ENCODE measurements at regions not wholly inside any gene's neighbourhood (a gene's known extent, or its start where the extent isn't known, plus 50 kb on each side); places are given as distances from the start of the nearest gene placed in this dataset.

GRCh38 chr4:157977086-157977485 is 195.7 kb downstream of the GASK1B start:
- TF ChIP-seq CTCF (IDR thresholded peaks at IDR 0.05; ENCODE audit: low read depth, low read length) (no peak), EZH2phosphoT487 (IDR thresholded peaks at IDR 0.05; ENCODE audit: low read depth) (no peak)
- H3K27me3 ChIP-seq (ENCODE audit: low read depth, low read length), result no peaks in the 10 kb centered on the region
- no peak overlapping the region for H3K27ac ChIP-seq (ENCODE audit: low read length)
- no peaks in the 10 kb centered on the region for H3K36me3 ChIP-seq (replicated peaks; ENCODE audit: low read depth, low read length)
- H4K20me1 ChIP-seq (ENCODE audit: insufficient read depth, low read length), result no peaks in the 10 kb centered on the region
- no peak overlapping the region for H3K4me2 ChIP-seq (ENCODE audit: low read length)
- no peak overlapping the region for H2AFZ ChIP-seq (ENCODE audit: low read depth, low read length)
- H3K9ac ChIP-seq (ENCODE audit: low read length), result no peak overlapping the region
- no peaks in the 10 kb centered on the region for H3K79me2 ChIP-seq (ENCODE audit: low read length)
- H3K4me3 ChIP-seq (ENCODE audit: low read length), result no peak overlapping the region
- H3K9me3 ChIP-seq (ENCODE audit: insufficient read depth, low read length), result no peaks in the 10 kb centered on the region
- peaks cover 4% of the 10 kb centered on the region for H3K4me1 ChIP-seq (ENCODE audit: low read length)

- no peaks in the 10 kb centered on the region for H3K36me3 ChIP-seq (replicated peaks; ENCODE audit: low read depth, low read length)
- no peak overlapping the region for H2AFZ ChIP-seq (ENCODE audit: low read depth, low read length)
- no peak overlapping the region for H3K4me3 ChIP-seq (ENCODE audit: low read length)
- H3K79me2 ChIP-seq (ENCODE audit: low read length), result no peaks in the 10 kb centered on the region
- TF ChIP-seq CTCF (IDR thresholded peaks at IDR 0.05; ENCODE audit: low read depth, low read length), result no peak
- no peak for TF ChIP-seq EZH2phosphoT487 (IDR thresholded peaks at IDR 0.05; ENCODE audit: low read depth)
- no peaks in the 10 kb centered on the region for H3K27me3 ChIP-seq (ENCODE audit: low read depth, low read length)
- no peak overlapping the region for H3K4me2 ChIP-seq (ENCODE audit: low read length)
- H3K9me3 ChIP-seq (ENCODE audit: insufficient read depth, low read length), result no peaks in the 10 kb centered on the region
- H3K9ac ChIP-seq (ENCODE audit: low read length), result no peak overlapping the region
- H3K27ac ChIP-seq (ENCODE audit: low read length), result no peak overlapping the region
- no peaks in the 10 kb centered on the region for H3K4me1 ChIP-seq (ENCODE audit: low read length)
- H4K20me1 ChIP-seq (ENCODE audit: insufficient read depth, low read length), result no peaks in the 10 kb centered on the region
Measured at GRCh38 chr4:157973297-157973696, 199.5 kb downstream of the GASK1B start.

- H3K4me3 ChIP-seq (ENCODE audit: low read length), result no peak overlapping the region
- H3K4me2 ChIP-seq (ENCODE audit: low read length), result no peak overlapping the region
- H4K20me1 ChIP-seq (ENCODE audit: insufficient read depth, low read length), result no peaks in the 10 kb centered on the region
- no peaks in the 10 kb centered on the region for H3K4me1 ChIP-seq (ENCODE audit: low read length)
- H3K9me3 ChIP-seq (ENCODE audit: insufficient read depth, low read length), result no peaks in the 10 kb centered on the region
- H3K9ac ChIP-seq (ENCODE audit: low read length), result no peak overlapping the region
- no peaks in the 10 kb centered on the region for H3K36me3 ChIP-seq (replicated peaks; ENCODE audit: low read depth, low read length)
- no peak overlapping the region for H3K27ac ChIP-seq (ENCODE audit: low read length)
- no peak overlapping the region for H2AFZ ChIP-seq (ENCODE audit: low read depth, low read length)
- TF ChIP-seq CTCF (IDR thresholded peaks at IDR 0.05; ENCODE audit: low read depth, low read length), result no peak
- TF ChIP-seq EZH2phosphoT487 (IDR thresholded peaks at IDR 0.05; ENCODE audit: low read depth), result no peak
- H3K79me2 ChIP-seq (ENCODE audit: low read length), result no peaks in the 10 kb centered on the region
- H3K27me3 ChIP-seq (ENCODE audit: low read depth, low read length), result no peaks in the 10 kb centered on the region
Measured at GRCh38 chr4:157964463-157964862, 208.4 kb downstream of the GASK1B start.

- H3K4me2 ChIP-seq (ENCODE audit: low read length), result no peak overlapping the region
- no peaks in the 10 kb centered on the region for H3K79me2 ChIP-seq (ENCODE audit: low read length)
- TF ChIP-seq CTCF (IDR thresholded peaks at IDR 0.05; ENCODE audit: low read depth, low read length), result no peak
- no peak for TF ChIP-seq EZH2phosphoT487 (IDR thresholded peaks at IDR 0.05; ENCODE audit: low read depth)
- no peaks in the 10 kb centered on the region for H3K36me3 ChIP-seq (replicated peaks; ENCODE audit: low read depth, low read length)
- no peak overlapping the region for H3K9ac ChIP-seq (ENCODE audit: low read length)
- no peak overlapping the region for H3K27ac ChIP-seq (ENCODE audit: low read length)
- no peaks in the 10 kb centered on the region for H3K4me1 ChIP-seq (ENCODE audit: low read length)
- H3K9me3 ChIP-seq (ENCODE audit: insufficient read depth, low read length), result no peaks in the 10 kb centered on the region
- H3K27me3 ChIP-seq (ENCODE audit: low read depth, low read length), result no peaks in the 10 kb centered on the region
- no peaks in the 10 kb centered on the region for H4K20me1 ChIP-seq (ENCODE audit: insufficient read depth, low read length)
- H3K4me3 ChIP-seq (ENCODE audit: low read length), result no peak overlapping the region
- H2AFZ ChIP-seq (ENCODE audit: low read depth, low read length), result no peak overlapping the region
Measured at GRCh38 chr4:157961229-157961990, 211.4 kb downstream of the GASK1B start.
